Dendritic cell treated with granulocyte-macrophage colony-stimulating factor and Interleukin-4, amounts not matched to agents 40 ng/mL and 50 ng/mL, for 4 days (primary cell): ENCODE measurements at regions not wholly inside any gene's neighbourhood (a gene's known extent, or its start where the extent isn't known, plus 50 kb on each side); places are given as distances from the start of the nearest gene placed in this dataset.

ENCODE experiments used
- H3K27ac Mint-ChIP-seq: one replicate; pipeline ENCODE4 v1.8.0; 2022; ENCODE audit warnings: mild to moderate bottlenecking, mixed read lengths
- H3K27me3 Mint-ChIP-seq: one replicate; pipeline ENCODE4 v1.8.0; 2022; ENCODE audit warnings: mild to moderate bottlenecking, mixed read lengths
- H3K36me3 Mint-ChIP-seq: one replicate; pipeline ENCODE4 v1.8.0; 2022; ENCODE audit warnings: low read depth, mixed read lengths
- H3K4me1 Mint-ChIP-seq: one replicate; pipeline ENCODE4 v1.8.0; 2022; ENCODE audit warnings: low read depth, mixed read lengths
- H3K4me3 Mint-ChIP-seq: one replicate; pipeline ENCODE4 v1.8.0; 2022; ENCODE audit warnings: mild to moderate bottlenecking, moderate library complexity, mixed read lengths
- H3K9me3 Mint-ChIP-seq: one replicate; pipeline ENCODE4 v1.8.0; 2022; ENCODE audit warnings: mixed read lengths
- intact Hi-C: fragments of 100-400 bp; cut with micrococcal nuclease; formaldehyde crosslinking; loops from one replicate; pipeline ENCODE4 v1.15.0; 2022

GRCh38 chr3:14278799-14279625 lies 100.4 kb downstream of the LSM3 start:
- H3K4me3 Mint-ChIP-seq: no peak overlapping the region
- intact Hi-C loops: no loop called here
- no peaks in the 10 kb centered on the region for H3K36me3 Mint-ChIP-seq
- no peaks in the 10 kb centered on the region for H3K9me3 Mint-ChIP-seq
- H3K27ac Mint-ChIP-seq: no peak overlapping the region
- peaks cover 10% of the 10 kb centered on the region for H3K27me3 Mint-ChIP-seq
- no peaks in the 10 kb centered on the region for H3K4me1 Mint-ChIP-seq

- Mint-ChIP-seq H3K27me3 (peaks cover 10% of the 10 kb centered on the region), H3K4me1 (no peaks in the 10 kb centered on the region), H3K27ac (no peak overlapping the region), H3K9me3 (no peaks in the 10 kb centered on the region), H3K4me3 (no peak overlapping the region), H3K36me3 (no peaks in the 10 kb centered on the region)
- intact Hi-C loops: no loop called here
Measured at GRCh38 chr3:14279626-14280061, 101.0 kb downstream of the LSM3 start.

GRCh38 chr3:14280326-14280725 lies 101.7 kb downstream of the LSM3 start:
- peaks cover 5% of the 10 kb centered on the region for H3K4me1 Mint-ChIP-seq
- peaks cover 10% of the 10 kb centered on the region for H3K27me3 Mint-ChIP-seq
- no peak overlapping the region for H3K4me3 Mint-ChIP-seq
- intact Hi-C loops: no loop called here
- H3K36me3 Mint-ChIP-seq: no peaks in the 10 kb centered on the region
- no peaks in the 10 kb centered on the region for H3K9me3 Mint-ChIP-seq
- H3K27ac Mint-ChIP-seq: no peak overlapping the region

- Mint-ChIP-seq H3K36me3 (no peaks in the 10 kb centered on the region), H3K4me3 (no peak overlapping the region), H3K4me1 (peaks cover 9% of the 10 kb centered on the region), H3K27me3 (peaks cover 11% of the 10 kb centered on the region), H3K9me3 (no peaks in the 10 kb centered on the region), H3K27ac (no peak overlapping the region)
- intact Hi-C loops: no loop called here
Measured at GRCh38 chr3:14281053-14281452, 102.4 kb downstream of the LSM3 start.

GRCh38 chr3:14282001-14282705 lies 103.5 kb downstream of the LSM3 start:
- intact Hi-C loops: no loop called here

GRCh38 chr3:14282706-14283075 lies 104.1 kb downstream of the LSM3 start:
- peaks cover 9% of the 10 kb centered on the region for H3K27me3 Mint-ChIP-seq
- no peaks in the 10 kb centered on the region for H3K9me3 Mint-ChIP-seq
- intact Hi-C loops: no loop called here
- no peaks in the 10 kb centered on the region for H3K36me3 Mint-ChIP-seq
- H3K27ac Mint-ChIP-seq: no peak overlapping the region
- H3K4me3 Mint-ChIP-seq: no peak overlapping the region
- H3K4me1 Mint-ChIP-seq: peaks cover 15% of the 10 kb centered on the region

More at GRCh38 chr3:14282001-14282705, 103.5 kb downstream of the LSM3 start:
- no peak overlapping the region for H3K27ac Mint-ChIP-seq
- peaks cover 9% of the 10 kb centered on the region for H3K27me3 Mint-ChIP-seq
- H3K4me3 Mint-ChIP-seq: no peak overlapping the region
- H3K9me3 Mint-ChIP-seq: no peaks in the 10 kb centered on the region
- H3K4me1 Mint-ChIP-seq: peaks cover 15% of the 10 kb centered on the region
- H3K36me3 Mint-ChIP-seq: no peaks in the 10 kb centered on the region

GRCh38 chr3:14283092-14283812 lies 104.6 kb downstream of the LSM3 start:
- Mint-ChIP-seq H3K4me1 (peaks cover 15% of the 10 kb centered on the region), H3K36me3 (no peaks in the 10 kb centered on the region), H3K4me3 (no peak overlapping the region), H3K9me3 (no peaks in the 10 kb centered on the region), H3K27me3 (peaks cover 7% of the 10 kb centered on the region), H3K27ac (no peak overlapping the region)
- intact Hi-C loops: no loop called here

GRCh38 chr3:14283813-14284438 lies 105.3 kb downstream of the LSM3 start:
- H3K4me1 Mint-ChIP-seq: peaks cover 15% of the 10 kb centered on the region
- no peak overlapping the region for H3K4me3 Mint-ChIP-seq
- no peaks in the 10 kb centered on the region for H3K36me3 Mint-ChIP-seq
- intact Hi-C loops: no loop called here
- peaks cover 8% of the 10 kb centered on the region for H3K27me3 Mint-ChIP-seq
- no peaks in the 10 kb centered on the region for H3K9me3 Mint-ChIP-seq
- no peak overlapping the region for H3K27ac Mint-ChIP-seq

DNA sequence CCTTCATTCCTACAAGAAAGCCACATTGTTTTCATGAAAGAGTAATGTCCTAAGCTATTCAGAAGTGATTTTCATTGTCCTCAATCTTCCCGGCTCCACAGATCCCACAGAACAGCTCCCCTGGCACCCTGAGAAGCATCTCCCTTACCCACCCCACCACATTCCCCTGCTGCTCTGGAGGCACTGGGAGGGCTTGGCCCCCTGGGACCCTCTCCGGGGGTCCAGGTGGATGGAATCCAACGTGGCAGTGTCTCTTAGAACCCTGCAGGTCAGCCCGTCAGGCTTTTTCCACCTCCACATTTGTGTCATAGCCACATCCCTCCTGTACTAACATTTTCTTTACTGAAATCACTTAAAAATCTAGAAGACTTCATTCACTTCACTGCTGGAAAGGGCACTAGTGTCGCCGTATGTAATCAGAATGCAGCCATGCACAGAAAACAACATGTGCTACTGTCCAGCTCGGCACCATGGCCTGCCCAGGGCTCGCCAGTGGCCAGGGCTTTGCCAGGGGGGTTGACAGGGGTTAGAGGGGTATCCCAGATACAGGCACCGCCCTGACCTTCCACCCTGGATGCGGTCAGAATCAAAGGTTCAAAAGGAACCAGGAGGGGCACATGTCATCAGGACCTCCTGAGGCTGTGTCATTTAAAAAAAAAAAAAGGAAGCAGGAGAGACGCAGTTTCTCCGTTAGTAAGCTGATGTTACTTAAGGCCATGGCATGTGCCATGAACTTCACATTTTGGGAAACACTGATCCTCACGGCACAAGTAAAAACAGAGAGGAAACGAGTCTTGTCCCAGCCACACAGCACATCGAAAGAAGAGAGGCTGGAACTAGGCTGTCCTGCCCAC lies 106.3 kb downstream of the LSM3 start:
- intact Hi-C loops: no loop called here
- Mint-ChIP-seq H3K27ac (no peak overlapping the region), H3K4me1 (peaks cover 15% of the 10 kb centered on the region), H3K4me3 (no peak overlapping the region), H3K27me3 (peaks cover 4% of the 10 kb centered on the region), H3K36me3 (no peaks in the 10 kb centered on the region), H3K9me3 (no peaks in the 10 kb centered on the region)

DNA sequence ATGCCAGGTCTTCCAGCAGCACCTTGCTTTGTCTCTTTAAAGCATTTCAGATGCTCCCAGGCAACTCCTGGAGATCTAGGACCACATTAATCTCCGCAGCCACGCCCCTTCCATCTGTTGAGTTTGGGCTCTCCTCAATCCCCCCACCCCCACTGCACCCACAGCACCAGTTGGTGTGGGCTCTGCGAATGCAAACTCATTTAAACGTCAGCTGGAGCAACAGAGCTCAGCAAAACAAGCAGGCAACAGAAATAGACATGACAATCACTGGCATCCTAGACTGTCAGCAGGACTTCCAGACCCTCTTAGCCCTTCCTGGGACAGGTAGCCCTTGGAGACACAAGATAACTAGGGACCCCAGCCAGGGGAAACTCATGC lies 106.9 kb downstream of the LSM3 start:
- Mint-ChIP-seq H3K9me3 (no peaks in the 10 kb centered on the region), H3K27me3 (peaks cover 10% of the 10 kb centered on the region), H3K27ac (no peak overlapping the region), H3K4me3 (no peak overlapping the region), H3K36me3 (no peaks in the 10 kb centered on the region), H3K4me1 (peaks cover 15% of the 10 kb centered on the region)
- intact Hi-C loops: no loop called here

- peaks cover 15% of the 10 kb centered on the region for H3K4me1 Mint-ChIP-seq
Measured at GRCh38 chr3:14286887-14287500, 108.4 kb downstream of the LSM3 start.

DNA sequence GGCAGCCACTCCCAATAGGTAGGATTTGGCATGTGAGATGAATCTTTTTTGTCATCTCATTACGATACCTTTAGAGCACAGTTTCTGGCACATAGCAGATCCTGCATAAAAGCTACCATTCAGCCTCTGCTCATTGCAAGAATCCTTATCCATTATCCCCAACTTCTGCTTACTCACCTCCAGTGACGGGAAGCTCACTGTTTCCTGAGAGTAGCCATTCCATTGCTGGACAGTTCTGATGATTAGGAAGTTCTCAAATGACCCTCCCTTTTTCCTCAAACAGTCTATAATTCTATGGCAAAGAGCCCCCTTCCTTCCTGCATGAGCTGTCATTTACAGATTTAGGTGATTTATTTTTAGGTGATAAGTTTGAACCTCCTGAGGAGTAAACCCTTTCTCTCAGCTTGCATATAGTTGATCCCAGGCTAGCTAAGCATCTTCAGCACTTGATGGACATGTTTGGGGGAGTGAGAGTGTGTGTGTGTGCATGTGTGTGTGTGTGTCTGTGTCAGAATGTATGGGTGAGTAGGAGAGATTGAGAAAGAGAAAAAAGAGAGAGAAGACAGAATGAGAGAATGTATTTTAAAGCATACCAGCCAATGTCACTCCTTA lies 109.7 kb downstream of the LSM3 start:
- Mint-ChIP-seq H3K27ac (no peak overlapping the region), H3K27me3 (peaks cover 12% of the 10 kb centered on the region), H3K36me3 (no peaks in the 10 kb centered on the region), H3K9me3 (no peaks in the 10 kb centered on the region), H3K4me3 (no peak overlapping the region), H3K4me1 (peaks cover 15% of the 10 kb centered on the region)
- intact Hi-C loops: no loop called here

More at GRCh38 chr3:14286887-14287500, 108.4 kb downstream of the LSM3 start:
- Mint-ChIP-seq H3K27me3 (peaks cover 12% of the 10 kb centered on the region), H3K9me3 (no peaks in the 10 kb centered on the region), H3K27ac (no peak overlapping the region), H3K4me3 (no peak overlapping the region), H3K36me3 (no peaks in the 10 kb centered on the region)
- intact Hi-C loops: no loop called here
